ENCODE measurements at regions not wholly inside any gene's neighbourhood (a gene's known extent, or its start where the extent isn't known, plus 50 kb on each side); places are given as distances from the start of the nearest gene placed in this dataset.

DNA sequence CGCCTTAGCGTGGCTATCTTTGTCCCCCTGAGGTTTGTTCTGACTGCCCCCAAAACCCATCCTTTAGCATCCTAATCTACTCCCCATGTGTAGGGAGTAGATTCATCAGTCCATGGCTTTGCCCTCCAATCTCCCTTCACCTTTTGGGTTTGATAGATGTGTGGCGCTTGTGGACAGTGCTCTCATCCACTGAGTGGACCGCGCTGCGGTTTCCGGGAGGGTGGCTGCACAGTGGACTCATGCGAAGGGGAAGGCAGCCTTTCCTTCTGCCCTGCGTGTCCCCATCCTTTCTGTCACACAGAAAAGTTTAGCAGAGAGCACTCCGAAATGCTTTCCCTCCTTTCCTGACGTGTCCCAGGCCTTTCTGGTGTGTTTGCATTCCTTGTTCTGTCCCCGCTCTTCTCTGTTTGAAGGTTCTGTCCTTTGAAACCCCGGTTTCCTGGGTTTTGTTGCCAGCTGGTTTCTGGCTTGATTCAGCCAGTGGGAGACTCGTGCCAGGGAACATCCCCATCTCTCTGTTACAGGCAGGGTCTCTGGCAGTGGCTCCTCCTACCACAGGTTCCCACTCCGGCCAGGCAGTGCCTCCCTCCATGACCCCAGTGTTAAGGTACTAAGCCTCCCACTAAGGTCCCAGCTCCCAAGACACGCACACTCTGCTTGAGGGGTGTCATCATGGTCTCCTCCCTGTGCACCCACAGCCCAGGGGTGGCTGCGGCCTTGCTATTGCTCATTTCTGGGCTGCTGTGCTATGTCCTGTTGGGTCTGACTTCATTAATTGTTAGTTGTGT is 547.7 kb upstream of the DPP6 start:
- no peak for FAIRE-seq
- no peak for DNase-seq (ENCODE audit: insufficient read length)
- TF ChIP-seq TAF1 (IDR thresholded peaks at IDR 0.05; ENCODE audit: borderline replicate concordance, low read depth, low read length) (no peak), POLR2A (IDR thresholded peaks at IDR 0.05; ENCODE audit: low read depth, low read length) (no peak), POLR2AphosphoS5 (IDR thresholded peaks at IDR 0.05; ENCODE audit: low read depth, low read length) (no peak)

DNA sequence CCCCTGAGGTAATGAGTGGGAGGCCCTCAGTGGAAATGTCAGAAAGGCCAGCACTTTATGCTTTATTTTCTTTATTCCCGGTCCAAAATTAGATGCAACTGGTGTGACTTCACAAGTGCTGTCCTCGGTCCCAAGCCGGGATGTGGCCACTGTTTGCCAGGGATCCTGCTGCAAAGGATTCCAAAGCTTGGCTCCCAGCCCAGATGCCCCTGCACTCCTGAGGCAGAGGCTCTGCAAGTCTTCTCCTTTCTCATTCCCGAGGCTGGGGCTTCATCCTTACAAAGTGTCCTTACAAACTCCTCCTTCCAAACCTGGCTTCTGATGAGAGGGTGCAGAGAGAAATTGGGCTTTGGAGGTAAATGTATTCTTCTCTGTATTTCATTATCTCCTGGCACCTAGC is 544.3 kb upstream of the DPP6 start:
- TF ChIP-seq POLR2AphosphoS5 (IDR thresholded peaks at IDR 0.05; ENCODE audit: low read depth, low read length), result no peak
- no peak for TF ChIP-seq TAF1 (IDR thresholded peaks at IDR 0.05; ENCODE audit: borderline replicate concordance, low read depth, low read length)
- no peak for TF ChIP-seq POLR2A (IDR thresholded peaks at IDR 0.05; ENCODE audit: low read depth, low read length)
- FAIRE-seq, result no peak
- no peak for DNase-seq (ENCODE audit: insufficient read length)

DNA sequence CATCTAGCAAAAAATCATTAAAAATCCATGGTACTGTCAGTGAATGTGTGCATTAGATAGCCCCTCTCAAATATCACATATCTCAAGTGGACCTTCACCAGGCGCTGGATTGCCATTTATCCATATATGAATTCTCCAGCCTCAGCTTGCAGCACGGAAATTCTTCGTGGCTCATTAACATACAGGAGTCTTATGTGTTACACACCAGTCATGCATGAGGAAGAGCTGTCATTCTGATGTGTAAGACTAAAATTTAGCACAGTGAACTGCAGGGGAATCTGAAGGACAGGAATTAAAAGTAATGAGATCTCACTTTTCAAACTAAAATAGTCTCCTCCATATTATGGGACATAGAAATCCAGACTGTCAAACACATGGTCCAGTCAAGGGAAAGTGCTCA is 542.4 kb upstream of the DPP6 start:
- DNase-seq (ENCODE audit: insufficient read length) (no peak), FAIRE-seq (no peak)
- TF ChIP-seq POLR2A (IDR thresholded peaks at IDR 0.05; ENCODE audit: low read depth, low read length) (no peak), TAF1 (IDR thresholded peaks at IDR 0.05; ENCODE audit: borderline replicate concordance, low read depth, low read length) (no peak), POLR2AphosphoS5 (IDR thresholded peaks at IDR 0.05; ENCODE audit: low read depth, low read length) (no peak)

DNA sequence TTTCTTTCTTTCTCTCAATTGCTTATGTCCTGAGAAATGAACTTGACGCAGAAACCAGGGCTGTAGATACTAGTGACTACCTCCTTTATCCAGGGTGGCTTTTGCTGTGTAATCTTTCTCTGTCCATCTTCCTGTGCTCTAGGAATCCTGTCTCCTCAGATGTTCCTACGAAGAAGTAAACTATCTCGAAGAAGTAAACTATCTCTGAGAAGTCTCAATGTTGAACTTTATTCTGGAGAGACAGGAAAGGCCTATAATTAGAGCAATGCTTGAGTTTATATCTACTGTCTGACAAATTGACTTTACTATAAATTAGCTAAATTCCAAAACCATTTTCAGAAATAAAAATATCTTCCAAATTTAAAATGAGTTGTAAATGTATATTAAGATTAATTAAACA is 541.5 kb upstream of the DPP6 start:
- FAIRE-seq, result no peak

DNA sequence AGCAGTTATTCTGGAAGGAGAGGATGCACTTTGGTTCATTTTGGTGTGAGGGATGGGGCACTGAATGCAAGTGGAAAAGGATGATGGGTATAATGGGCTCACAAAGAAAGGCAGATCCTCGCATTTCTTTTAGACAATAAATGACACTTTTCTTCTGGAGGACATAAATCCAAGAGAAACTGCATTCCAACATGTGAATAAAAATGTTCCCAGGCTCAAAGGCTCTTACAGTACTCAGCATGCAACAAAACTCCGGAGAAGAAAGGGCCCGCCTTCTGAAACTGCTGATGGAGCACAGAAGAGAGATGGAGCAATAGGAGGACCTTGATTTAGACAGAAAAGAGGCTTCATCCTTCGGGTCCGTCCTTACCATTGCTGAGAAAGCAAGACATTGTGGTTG is 538.2 kb upstream of the DPP6 start:
- FAIRE-seq (no peak), DNase-seq (ENCODE audit: insufficient read length) (no peak)
- no peak for TF ChIP-seq POLR2A (IDR thresholded peaks at IDR 0.05; ENCODE audit: low read depth, low read length)
- TF ChIP-seq TAF1 (IDR thresholded peaks at IDR 0.05; ENCODE audit: borderline replicate concordance, low read depth, low read length), result no peak
- TF ChIP-seq POLR2AphosphoS5 (IDR thresholded peaks at IDR 0.05; ENCODE audit: low read depth, low read length), result no peak

More for the DNA sequence above, 541.5 kb upstream of the DPP6 start:
- no peak for TF ChIP-seq TAF1 (IDR thresholded peaks at IDR 0.05; ENCODE audit: borderline replicate concordance, low read depth, low read length)
- no peak for TF ChIP-seq POLR2AphosphoS5 (IDR thresholded peaks at IDR 0.05; ENCODE audit: low read depth, low read length)
- no peak for TF ChIP-seq POLR2A (IDR thresholded peaks at IDR 0.05; ENCODE audit: low read depth, low read length)
- DNase-seq (ENCODE audit: insufficient read length), result no peak

DNA sequence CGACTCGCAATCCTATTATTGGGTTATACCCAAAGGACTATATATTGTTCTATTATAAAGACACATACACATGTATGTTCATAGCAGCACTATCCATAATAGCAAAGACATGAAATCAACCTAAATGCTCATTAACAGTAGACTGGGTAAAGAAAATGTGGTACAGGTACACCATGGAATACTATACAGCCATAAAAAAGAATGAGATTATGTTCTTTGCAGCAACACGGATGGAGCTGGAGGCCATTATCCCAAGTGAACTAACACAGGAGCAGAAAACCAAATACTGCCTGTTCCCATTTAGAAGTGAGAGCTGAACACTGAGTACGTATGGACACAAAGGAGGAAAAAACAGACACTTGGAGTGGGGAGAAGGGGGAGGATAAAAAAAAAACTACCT is 536.8 kb upstream of the DPP6 start:
- TF ChIP-seq POLR2AphosphoS5 (IDR thresholded peaks at IDR 0.05; ENCODE audit: low read depth, low read length) (no peak), TAF1 (IDR thresholded peaks at IDR 0.05; ENCODE audit: borderline replicate concordance, low read depth, low read length) (no peak), POLR2A (IDR thresholded peaks at IDR 0.05; ENCODE audit: low read depth, low read length) (no peak)
- FAIRE-seq, result no peak

DNA sequence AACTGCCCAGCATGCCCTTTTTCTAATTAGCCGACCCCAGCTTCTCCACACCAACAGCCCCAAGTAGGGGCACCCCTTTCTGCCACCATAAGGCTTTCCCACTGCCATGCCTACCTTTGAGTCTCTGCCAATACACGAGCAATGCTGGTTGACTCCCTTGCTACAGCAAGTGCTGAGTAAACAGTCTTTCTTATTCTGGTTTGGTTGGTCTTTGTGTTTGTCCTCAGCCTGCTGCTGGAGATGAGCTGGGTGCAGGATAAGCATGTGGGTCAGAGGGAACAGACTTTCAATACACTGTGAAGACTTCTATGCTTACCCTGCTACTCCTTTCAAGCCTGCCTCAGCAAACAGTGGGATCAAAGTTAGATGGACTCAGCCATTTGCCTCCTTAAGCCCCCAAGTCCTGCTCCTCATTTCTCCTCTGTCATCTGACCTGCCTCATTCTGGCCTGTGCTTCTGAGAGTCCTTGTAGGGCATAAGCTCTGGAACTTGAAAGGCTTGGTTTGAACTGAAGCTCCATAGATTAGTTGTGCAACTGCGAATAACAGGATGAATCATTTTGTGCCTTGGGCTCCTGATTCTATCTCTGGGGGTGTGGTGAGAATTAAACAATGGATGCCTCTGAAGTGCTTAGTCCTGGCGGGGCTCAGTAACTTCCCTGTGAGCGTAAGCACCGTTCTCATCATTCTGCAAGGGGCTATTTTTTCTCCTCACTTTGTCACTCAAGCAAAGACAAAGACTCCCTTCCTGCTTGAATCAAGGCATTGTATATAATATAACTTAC is 533.8 kb upstream of the DPP6 start:
- no peak for FAIRE-seq
- TF ChIP-seq POLR2A (IDR thresholded peaks at IDR 0.05; ENCODE audit: low read depth, low read length) (no peak), POLR2AphosphoS5 (IDR thresholded peaks at IDR 0.05; ENCODE audit: low read depth, low read length) (no peak), TAF1 (IDR thresholded peaks at IDR 0.05; ENCODE audit: borderline replicate concordance, low read depth, low read length) (no peak)
- no peak for DNase-seq (ENCODE audit: insufficient read length)

More for the DNA sequence above, 536.8 kb upstream of the DPP6 start:
- DNase-seq (ENCODE audit: insufficient read length), result no peak

DNA sequence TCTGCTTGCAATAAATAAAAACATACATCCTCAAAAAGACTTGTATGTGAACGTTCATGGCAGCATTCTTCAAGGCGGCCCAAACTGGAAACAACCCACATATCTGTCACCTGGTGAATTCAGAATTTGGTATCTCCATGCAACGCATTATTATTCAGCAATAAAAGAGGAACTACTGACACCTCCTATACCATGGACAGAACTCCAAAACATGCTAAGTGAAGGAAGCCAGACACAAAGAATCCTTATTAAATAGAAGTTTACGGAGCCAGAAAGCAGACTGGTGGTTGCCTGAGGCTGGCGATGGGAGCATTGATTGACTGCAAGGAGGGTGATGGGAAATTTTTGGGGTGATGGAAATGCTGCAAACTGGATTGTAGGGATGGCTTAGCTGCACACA is 530.8 kb upstream of the DPP6 start:
- no peak for FAIRE-seq
- no peak for DNase-seq (ENCODE audit: insufficient read length)
- TF ChIP-seq POLR2AphosphoS5 (IDR thresholded peaks at IDR 0.05; ENCODE audit: low read depth, low read length) (no peak), TAF1 (IDR thresholded peaks at IDR 0.05; ENCODE audit: borderline replicate concordance, low read depth, low read length) (no peak), POLR2A (IDR thresholded peaks at IDR 0.05; ENCODE audit: low read depth, low read length) (no peak)

DNA sequence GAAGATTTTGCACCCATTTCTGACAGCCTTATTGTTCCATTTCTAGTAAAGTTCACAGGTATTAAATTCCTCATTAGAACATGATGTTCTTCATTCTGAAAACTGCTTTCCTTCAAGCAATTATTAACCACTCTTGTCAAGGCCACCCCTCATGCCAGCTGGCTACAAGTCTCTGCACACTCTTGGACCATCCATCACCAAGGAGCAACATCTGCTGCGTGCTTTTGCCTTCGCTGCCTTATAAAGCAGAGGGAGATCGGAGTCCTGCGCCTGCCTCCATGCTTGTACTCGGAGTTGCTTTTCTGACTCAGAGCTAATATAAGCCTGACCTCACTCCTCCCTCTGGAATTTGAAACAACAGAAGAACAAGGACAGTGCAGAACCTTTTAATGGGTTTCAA is 529.9 kb upstream of the DPP6 start:
- no peak for TF ChIP-seq POLR2AphosphoS5 (IDR thresholded peaks at IDR 0.05; ENCODE audit: low read depth, low read length)
- TF ChIP-seq POLR2A (IDR thresholded peaks at IDR 0.05; ENCODE audit: low read depth, low read length), result no peak
- TF ChIP-seq TAF1 (IDR thresholded peaks at IDR 0.05; ENCODE audit: borderline replicate concordance, low read depth, low read length), result no peak
- no peak for DNase-seq (ENCODE audit: insufficient read length)
- FAIRE-seq, result no peak

DNA sequence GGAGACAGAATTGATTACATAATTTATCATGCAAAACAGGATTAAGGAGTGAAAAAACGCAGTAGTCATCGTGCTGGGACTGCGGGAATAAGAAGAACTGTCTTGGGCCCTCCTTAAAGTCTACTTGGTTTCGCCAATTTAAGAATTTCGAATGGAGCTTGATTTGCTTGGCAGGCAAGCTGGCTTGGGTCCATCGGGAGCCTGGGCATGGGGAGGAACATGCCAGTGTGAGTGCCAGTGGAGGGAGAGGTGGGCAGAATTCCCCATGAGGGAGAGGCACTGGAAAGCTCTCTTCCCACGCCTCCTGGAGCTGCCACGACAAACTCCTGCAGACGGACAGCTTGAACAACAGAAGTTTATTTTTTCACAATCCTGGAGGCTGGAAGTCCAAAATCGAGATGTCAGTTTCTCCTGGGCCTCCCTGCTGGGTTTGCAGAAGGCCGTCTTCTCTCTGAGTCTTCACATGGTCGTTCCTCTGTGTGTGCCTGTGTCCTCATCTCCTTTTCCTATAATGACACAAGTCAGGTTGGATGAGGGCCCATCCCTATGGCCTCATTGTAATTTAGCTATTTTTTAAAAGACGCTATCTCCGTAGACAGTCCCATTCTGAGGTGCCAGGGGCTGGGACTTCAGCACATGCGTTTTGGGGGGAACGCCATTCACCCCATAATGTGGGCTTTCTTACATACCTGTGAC is 528.7 kb upstream of the DPP6 start:
- DNase-seq (ENCODE audit: insufficient read length) (no peak), FAIRE-seq (no peak)
- TF ChIP-seq POLR2AphosphoS5 (IDR thresholded peaks at IDR 0.05; ENCODE audit: low read depth, low read length) (no peak), TAF1 (IDR thresholded peaks at IDR 0.05; ENCODE audit: borderline replicate concordance, low read depth, low read length) (no peak), POLR2A (IDR thresholded peaks at IDR 0.05; ENCODE audit: low read depth, low read length) (no peak)

DNA sequence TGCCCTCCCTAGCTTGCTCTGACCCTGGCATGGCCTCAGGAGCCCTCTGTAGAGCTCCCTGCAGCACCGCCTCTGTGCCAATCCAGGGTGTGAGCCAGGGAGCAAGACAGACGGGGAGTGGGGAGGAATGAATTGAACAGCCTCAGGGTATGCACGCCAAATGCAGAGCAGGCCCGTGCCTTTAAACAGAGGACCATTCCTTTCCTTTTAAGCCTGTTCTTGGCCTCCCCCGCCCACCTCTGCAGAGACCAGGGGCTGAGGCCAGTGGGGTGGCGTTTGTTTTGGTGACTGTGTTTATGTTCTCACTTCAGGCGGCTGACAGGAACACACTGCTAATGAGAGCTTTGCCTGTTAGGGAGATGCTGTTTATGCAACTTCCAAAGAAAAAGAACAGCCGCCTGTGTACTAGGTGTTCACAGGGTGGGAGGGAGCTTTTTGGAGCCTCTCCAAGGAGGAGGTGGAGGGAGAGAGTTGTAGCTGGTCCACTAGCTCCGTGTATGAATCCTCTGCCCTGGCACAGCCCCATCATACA is 528.1 kb upstream of the DPP6 start:
- FAIRE-seq, result no peak
- DNase-seq (ENCODE audit: insufficient read length), result no peak
- no peak for TF ChIP-seq TAF1 (IDR thresholded peaks at IDR 0.05; ENCODE audit: borderline replicate concordance, low read depth, low read length)
- TF ChIP-seq POLR2A (IDR thresholded peaks at IDR 0.05; ENCODE audit: low read depth, low read length), result no peak
- TF ChIP-seq POLR2AphosphoS5 (IDR thresholded peaks at IDR 0.05; ENCODE audit: low read depth, low read length), result no peak
